ENCODE measurements at regions not wholly inside any gene's neighbourhood (a gene's known extent, or its start where the extent isn't known, plus 50 kb on each side); places are given as distances from the start of the nearest gene placed in this dataset.

GRCh38 chr15:24862726-24863521, 91.9 kb upstream of the SNRPN start:
- H4K20me1 ChIP-seq (ENCODE audit: control insufficient read depth, extremely low read depth, insufficient read depth, low read length) = no peaks in the 10 kb centered on the region
- no peaks in the 10 kb centered on the region for H3K4me1 ChIP-seq (ENCODE audit: control insufficient read depth, extremely low read depth, insufficient read depth, low read length)
- no peak overlapping the region for H2AFZ ChIP-seq (ENCODE audit: control insufficient read depth, low read length)
- H3K79me2 ChIP-seq (ENCODE audit: control insufficient read depth, insufficient read depth, low read length) = no peaks in the 10 kb centered on the region
- no peaks in the 10 kb centered on the region for H3K36me3 ChIP-seq (ENCODE audit: control insufficient read depth in 2 of 2, extremely low read depth in 1 of 2, insufficient read depth in 2 of 2, low read length in 2 of 2)
- no peaks in the 10 kb centered on the region for H3K9me1 ChIP-seq (ENCODE audit: control insufficient read depth, extremely low read depth, insufficient read depth, low read length)
- H3K9ac ChIP-seq (ENCODE audit: control insufficient read depth, extremely low read depth, insufficient read depth, low read length) = no peak overlapping the region
- H3K9me3 ChIP-seq (ENCODE audit: control insufficient read depth, low read depth, low read length) = no peaks in the 10 kb centered on the region
- DNase-seq (ENCODE audit: low read depth, low spot score) = no peak
- no peak for TF ChIP-seq CTCF (optimal IDR thresholded peaks at IDR 0.05 in 1 of 3, IDR thresholded peaks at IDR 0.05 in 1 of 3, conservative IDR thresholded peaks at IDR 0.05 in 1 of 3; ENCODE audit: extremely low read depth in 1 of 3, insufficient read depth in 2 of 3, low read length in 3 of 3)
- no peak for TF ChIP-seq EZH2 (IDR thresholded peaks at IDR 0.05; ENCODE audit: low read length)
- H3K4me3 ChIP-seq (ENCODE audit: control insufficient read depth in 2 of 3, extremely low read depth in 1 of 3, insufficient read depth in 2 of 3, low read depth in 1 of 3, low read length in 3 of 3) = no peak overlapping the region
- FAIRE-seq = no peak
- dilution Hi-C loops (cut with MboI; ENCODE audit: extremely low pct_ligation_motif_present, low sequenced_read_pairs) = no loop called here
- H3K27me3 ChIP-seq (ENCODE audit: control insufficient read depth, extremely low read depth, insufficient read depth, low read length) = no peaks in the 10 kb centered on the region
- H3K4me2 ChIP-seq (ENCODE audit: control insufficient read depth, extremely low read depth, insufficient read depth, low read depth, low read length) = no peak overlapping the region
- no peak overlapping the region for H3K27ac ChIP-seq (ENCODE audit: control insufficient read depth, insufficient read depth, low read length)

- no peak overlapping the region for H2AFZ ChIP-seq (ENCODE audit: control insufficient read depth, low read length)
- no peak overlapping the region for H3K4me2 ChIP-seq (ENCODE audit: control insufficient read depth, extremely low read depth, insufficient read depth, low read depth, low read length)
- no peaks in the 10 kb centered on the region for H3K9me1 ChIP-seq (ENCODE audit: control insufficient read depth, extremely low read depth, insufficient read depth, low read length)
- no peak for TF ChIP-seq CTCF (optimal IDR thresholded peaks at IDR 0.05 in 1 of 3, IDR thresholded peaks at IDR 0.05 in 1 of 3, conservative IDR thresholded peaks at IDR 0.05 in 1 of 3; ENCODE audit: extremely low read depth in 1 of 3, insufficient read depth in 2 of 3, low read length in 3 of 3)
- no peak for TF ChIP-seq EZH2 (IDR thresholded peaks at IDR 0.05; ENCODE audit: low read length)
- H3K27me3 ChIP-seq (ENCODE audit: control insufficient read depth, extremely low read depth, insufficient read depth, low read length) = no peaks in the 10 kb centered on the region
- H3K36me3 ChIP-seq (ENCODE audit: control insufficient read depth in 2 of 2, extremely low read depth in 1 of 2, insufficient read depth in 2 of 2, low read length in 2 of 2) = no peaks in the 10 kb centered on the region
- H3K9me3 ChIP-seq (ENCODE audit: control insufficient read depth, low read depth, low read length) = peaks cover 1% of the 10 kb centered on the region
- dilution Hi-C loops (cut with MboI; ENCODE audit: extremely low pct_ligation_motif_present, low sequenced_read_pairs) = no loop called here
- H3K27ac ChIP-seq (ENCODE audit: control insufficient read depth, insufficient read depth, low read length) = no peak overlapping the region
- no peak overlapping the region for H3K9ac ChIP-seq (ENCODE audit: control insufficient read depth, extremely low read depth, insufficient read depth, low read length)
- no peak for FAIRE-seq
- DNase-seq (ENCODE audit: low read depth, low spot score) = no peak
- no peaks in the 10 kb centered on the region for H3K4me1 ChIP-seq (ENCODE audit: control insufficient read depth, extremely low read depth, insufficient read depth, low read length)
- H3K4me3 ChIP-seq (ENCODE audit: control insufficient read depth in 2 of 3, extremely low read depth in 1 of 3, insufficient read depth in 2 of 3, low read depth in 1 of 3, low read length in 3 of 3) = no peak overlapping the region
- no peaks in the 10 kb centered on the region for H4K20me1 ChIP-seq (ENCODE audit: control insufficient read depth, extremely low read depth, insufficient read depth, low read length)
- no peaks in the 10 kb centered on the region for H3K79me2 ChIP-seq (ENCODE audit: control insufficient read depth, insufficient read depth, low read length)
Observed at GRCh38 chr15:24865303-24865702, 89.5 kb upstream of the SNRPN start.
